ENCODE measurements at regions not wholly inside any gene's neighbourhood (a gene's known extent, or its start where the extent isn't known, plus 50 kb on each side); places are given as distances from the start of the nearest gene placed in this dataset.

- no peak for TF ChIP-seq HOXA7 (CRISPR knock-in tag; IDR thresholded peaks at IDR 0.05)
- TF ChIP-seq FOXS1 (CRISPR knock-in tag; IDR thresholded peaks at IDR 0.05) = no peak
Measured at GRCh38 chr11:38711110-38711509, 2113.1 kb upstream of the RAG2 start (continued).

GRCh38 chr11:38710262-38710661 is 2112.2 kb upstream of the RAG2 start:
- FAIRE-seq = no peak
- ATAC-seq = no peak

GRCh38 chr11:38700111-38700510 is 2102.1 kb upstream of the RAG2 start:
- WGBS (ENCODE audit: missing lambda C conversion rate) = 0% methylated on average over 2 of the region's 2 CpGs
- Histone ChIP-seq H3K4me2 (no peak overlapping the region), H3K4me1 (no peaks in the 10 kb centered on the region), H3K9me3 (0 out of 3 replicates have a peak, but pooled peaks cover 3% of the 10 kb centered on the region), H3K4me3 (no peak overlapping the region), H3K27ac (no peak overlapping the region)
- CTCF ChIA-PET = no interaction called here
- ATAC-seq (no peak), FAIRE-seq (no peak), DNase-seq (ENCODE audit: low read depth in 1 of 2, low spot score in 1 of 2) (no peak)
- no peak for TF ChIP-seq CEBPB (IDR thresholded peaks at IDR 0.05)
- no peak for TF ChIP-seq PBX3 (IDR thresholded peaks at IDR 0.05)
- no peak for TF ChIP-seq REST (IDR thresholded peaks at IDR 0.05)
- TF ChIP-seq GATA3 (IDR thresholded peaks at IDR 0.05; ENCODE audit: borderline replicate concordance) = no peak
- TF ChIP-seq RFX5 (IDR thresholded peaks at IDR 0.05) = no peak
- no peak for TF ChIP-seq SMC3 (IDR thresholded peaks at IDR 0.05)
- no peak for TF ChIP-seq JUNB (IDR thresholded peaks at IDR 0.05)
- TF ChIP-seq NPAS2 (CRISPR knock-in tag; IDR thresholded peaks at IDR 0.05; ENCODE audit: borderline replicate concordance) = no peak
- no peak for TF ChIP-seq HEYL (CRISPR knock-in tag; IDR thresholded peaks at IDR 0.05)
- TF ChIP-seq TP53 (CRISPR knock-in tag; IDR thresholded peaks at IDR 0.05) = no peak
- TF ChIP-seq POLR2AphosphoS2 (conservative IDR thresholded peaks at IDR 0.05; ENCODE audit: low read length) = no peak
- TF ChIP-seq EHMT2 (IDR thresholded peaks at IDR 0.05; ENCODE audit: low read depth) = no peak
- TF ChIP-seq ZSCAN20 (CRISPR knock-in tag; IDR thresholded peaks at IDR 0.05) = no peak
- no peak for TF ChIP-seq ZC3H11A (IDR thresholded peaks at IDR 0.05)
- POLR2A ChIA-PET = no interaction called here

More at GRCh38 chr11:38710262-38710661, 2112.2 kb upstream of the RAG2 start:
- ChIA-PET POLR2A (no interaction called here), CTCF (no interaction called here)
- 20% methylated on average over 5 of the region's 5 CpGs for WGBS (ENCODE audit: missing lambda C conversion rate)
- Histone ChIP-seq H3K4me1 (no peaks in the 10 kb centered on the region), H3K27ac (no peak overlapping the region), H3K4me2 (no peak overlapping the region), H3K4me3 (no peak overlapping the region), H3K9me3 (no peaks in the 10 kb centered on the region; the same call in 2 of the 3 replicates)
- TF ChIP-seq FOSB (CRISPR knock-in tag; IDR thresholded peaks at IDR 0.05) = no peak
- TF ChIP-seq FOXS1 (CRISPR knock-in tag; IDR thresholded peaks at IDR 0.05) = no peak
- no peak for DNase-seq (ENCODE audit: low read depth in 1 of 2, low spot score in 1 of 2)

GRCh38 chr11:38693306-38693705 is 2095.3 kb upstream of the RAG2 start:
- FAIRE-seq = no peak
- H3K27ac ChIP-seq = no peak overlapping the region
- POLR2A ChIA-PET = no interaction called here
- TF ChIP-seq RFX5 (IDR thresholded peaks at IDR 0.05) = no peak
- TF ChIP-seq RAD21 (conservative IDR thresholded peaks at IDR 0.05 in 1 of 2, IDR thresholded peaks at IDR 0.05 in 1 of 2) = no peak
- TF ChIP-seq RARB (CRISPR knock-in tag; IDR thresholded peaks at IDR 0.05) = no peak
- TF ChIP-seq CTCF (IDR thresholded peaks at IDR 0.05) = no peak
- no peak for TF ChIP-seq REST (IDR thresholded peaks at IDR 0.05)
- no peak for TF ChIP-seq BCL3 (IDR thresholded peaks at IDR 0.05)
- no peak for TF ChIP-seq MAFK (IDR thresholded peaks at IDR 0.05; ENCODE audit: partially characterized antibody)

More at GRCh38 chr11:38693306-38693705, 2095.3 kb upstream of the RAG2 start:
- ATAC-seq (no peak), DNase-seq (ENCODE audit: low read depth in 1 of 2, low spot score in 1 of 2) (no peak)
- CTCF ChIA-PET = no interaction called here
- no peak overlapping the region for H3K4me2 ChIP-seq
- no CpG with 5 or more reads among the region's 1 CpG for WGBS (ENCODE audit: missing lambda C conversion rate)
- peaks cover 3% of the 10 kb centered on the region; the same call in 1 of the 3 replicates for H3K9me3 ChIP-seq
- no peak overlapping the region for H3K4me3 ChIP-seq
- no peaks in the 10 kb centered on the region for H3K4me1 ChIP-seq
